Activated gamma-delta T cell treated with Interleukin-2 at 50 U/mL for 16 hours (primary cell): ENCODE measurements at regions not wholly inside any gene's neighbourhood (a gene's known extent, or its start where the extent isn't known, plus 50 kb on each side); places are given as distances from the start of the nearest gene placed in this dataset.

Experiments
- DNase-seq: peaks from one replicate; pipeline ENCODE4 v3.0.0-alpha.2; 2020

GRCh38 chr3:168495932-168496331, 400.2 kb upstream of the GOLIM4 start:
- no peak for DNase-seq

- DNase-seq, result no peak
Measured at GRCh38 chr3:168495270-168495669, 399.5 kb upstream of the GOLIM4 start.

DNA sequence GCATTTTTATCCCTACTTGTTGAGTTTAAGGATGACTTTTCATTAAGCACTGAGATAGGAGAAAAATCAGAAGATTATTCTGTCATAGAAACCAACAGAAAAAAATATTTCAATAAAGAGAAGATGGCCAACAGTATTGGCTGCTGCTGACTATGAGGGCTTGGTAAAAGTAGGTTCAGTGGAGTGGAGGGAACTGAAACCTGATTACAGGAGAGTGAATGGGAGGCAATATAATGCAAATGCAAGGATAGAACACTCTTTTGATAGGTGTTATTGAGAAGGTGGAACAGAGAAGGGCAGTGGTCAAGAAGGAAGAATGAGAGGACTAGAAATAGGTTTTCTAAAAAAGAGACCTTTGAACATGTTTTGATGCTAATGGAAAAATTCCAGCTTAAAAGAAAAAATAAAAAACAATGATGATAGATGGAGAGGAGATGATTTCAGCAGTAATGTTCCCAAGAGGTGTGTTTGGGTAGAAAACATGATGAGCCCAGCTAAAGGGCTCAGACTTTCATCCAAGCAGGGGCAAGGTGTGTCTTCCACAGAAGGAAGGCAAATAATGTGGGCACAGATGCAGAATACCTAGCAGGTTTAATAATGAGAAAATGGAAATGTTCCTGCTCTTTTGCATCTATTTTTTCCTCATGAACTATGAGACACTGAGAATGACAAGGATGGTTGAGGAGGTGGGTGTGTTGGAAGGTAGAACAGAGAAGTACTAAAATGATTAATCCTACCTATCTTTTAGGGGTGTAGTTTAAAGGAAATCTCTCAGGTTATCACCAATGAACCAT, 397.9 kb upstream of the GOLIM4 start:
- DNase-seq, result no peak

GRCh38 chr3:168490981-168491380, 395.3 kb upstream of the GOLIM4 start:
- no peak for DNase-seq

DNA sequence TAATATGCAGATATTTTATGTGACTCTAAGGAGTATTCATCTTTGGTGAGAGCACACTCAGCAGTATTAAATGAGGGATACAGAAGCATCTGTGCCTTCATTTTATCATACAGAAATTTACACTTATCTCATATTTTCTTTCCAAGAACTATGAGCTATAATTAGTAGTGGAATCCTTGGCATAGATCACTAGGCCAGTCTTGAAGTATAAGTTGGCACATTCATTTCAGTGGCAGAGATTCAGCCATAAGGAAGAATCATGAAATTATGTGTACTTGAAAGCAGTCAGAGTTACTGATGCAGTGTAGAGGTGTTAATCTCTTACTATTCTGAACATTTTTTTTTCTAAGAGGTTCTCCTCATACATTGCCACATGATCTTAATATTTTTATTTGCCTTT, 393.6 kb upstream of the GOLIM4 start:
- DNase-seq, result no peak

- DNase-seq, result no peak
Measured at GRCh38 chr3:168485936-168486335, 390.2 kb upstream of the GOLIM4 start.

DNA sequence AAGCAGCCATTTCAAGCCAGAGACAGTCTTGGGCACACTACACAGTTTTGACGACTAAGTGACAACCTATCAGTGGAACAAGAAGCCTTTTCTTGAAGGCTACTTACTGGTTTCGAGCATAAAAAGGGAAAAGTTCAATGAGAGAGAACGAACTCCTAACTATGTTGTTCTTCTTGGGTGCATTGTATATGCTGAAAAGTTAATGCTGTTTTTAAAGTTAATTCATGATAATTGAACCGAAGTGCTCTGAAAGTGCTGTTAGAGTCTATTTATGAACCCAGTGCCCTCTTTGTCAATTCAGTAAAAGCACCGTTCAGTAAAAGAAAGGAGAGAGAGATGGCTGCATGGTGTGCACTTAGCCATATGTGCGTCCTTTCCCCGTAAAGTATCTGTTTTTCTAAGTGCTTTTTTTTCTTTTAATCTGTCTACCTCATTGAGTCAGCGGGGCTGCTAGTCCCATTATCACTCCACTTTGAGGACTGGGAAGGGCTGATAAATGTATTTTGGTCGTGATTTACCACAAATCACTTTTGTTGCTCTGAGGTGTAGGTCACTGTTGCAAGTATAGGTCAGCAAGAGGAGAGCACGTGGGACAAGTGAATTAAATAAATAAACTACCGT, 380.7 kb upstream of the GOLIM4 start:
- no peak for DNase-seq

DNA sequence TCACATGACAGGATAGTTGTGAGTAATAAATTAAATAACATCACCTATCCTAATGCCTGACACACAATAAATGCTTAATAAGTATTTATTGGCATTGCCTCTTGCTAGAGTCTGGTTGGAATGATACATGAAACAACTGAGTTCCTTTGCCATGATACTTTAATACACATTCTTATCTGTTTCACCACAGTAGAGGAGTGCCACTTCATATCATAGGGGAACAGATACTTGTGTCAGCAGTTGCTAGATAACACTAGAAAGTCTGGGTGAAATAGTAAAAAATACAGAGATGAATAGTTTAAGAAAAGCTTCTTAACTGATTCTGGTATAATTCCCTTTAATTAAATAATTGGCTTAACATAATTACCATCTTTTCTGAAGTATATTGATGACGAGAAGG, 380.0 kb upstream of the GOLIM4 start:
- DNase-seq, result no peak

DNA sequence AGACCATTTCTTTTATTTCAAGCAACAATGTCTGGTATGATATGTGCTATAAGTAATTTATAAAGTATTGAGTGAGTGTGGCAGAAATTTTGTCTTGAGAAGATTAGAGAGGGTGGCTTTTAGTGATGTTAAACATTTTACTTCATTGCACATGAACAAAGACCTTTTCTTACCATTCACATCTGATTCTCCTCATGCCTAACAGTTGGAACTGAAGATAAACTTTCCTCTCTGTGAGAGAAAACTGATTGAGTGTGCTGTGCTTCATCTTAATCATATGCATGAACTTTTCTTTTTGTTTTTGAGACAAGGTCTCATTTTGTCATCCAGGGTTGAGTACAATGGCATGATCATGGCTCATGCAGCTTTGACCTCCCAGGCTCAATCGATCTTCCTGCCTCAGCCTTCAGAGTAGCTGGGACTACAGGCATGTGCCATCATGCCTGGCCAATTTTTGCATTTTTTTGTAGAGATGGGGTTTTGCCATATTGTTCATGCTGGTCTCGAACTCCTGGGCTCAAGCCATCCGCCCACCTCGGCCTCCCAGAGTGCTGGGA, 377.7 kb upstream of the GOLIM4 start:
- no peak for DNase-seq

- DNase-seq, result no peak
Measured at GRCh38 chr3:168472783-168473182, 377.1 kb upstream of the GOLIM4 start.

GRCh38 chr3:168470380-168470779, 374.7 kb upstream of the GOLIM4 start:
- no peak for DNase-seq

DNA sequence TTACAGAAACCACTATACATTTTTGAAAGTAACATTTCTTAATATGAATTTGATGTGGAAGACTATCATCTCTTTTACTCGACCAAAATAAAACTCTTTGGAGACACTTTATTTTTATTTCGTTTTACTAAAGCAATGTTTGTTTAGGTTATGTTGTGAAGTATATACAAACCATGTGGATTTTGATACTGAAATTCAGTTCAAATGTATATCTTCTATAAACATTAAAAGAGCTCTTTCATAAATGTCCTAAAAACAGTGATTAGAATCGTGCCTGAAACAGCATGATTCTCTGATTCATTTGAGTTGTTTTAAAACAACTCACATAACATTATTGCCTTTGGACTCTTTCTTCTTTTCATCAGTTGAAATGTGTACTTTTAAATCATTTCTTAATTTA, 373.7 kb upstream of the GOLIM4 start:
- DNase-seq, result no peak

DNA sequence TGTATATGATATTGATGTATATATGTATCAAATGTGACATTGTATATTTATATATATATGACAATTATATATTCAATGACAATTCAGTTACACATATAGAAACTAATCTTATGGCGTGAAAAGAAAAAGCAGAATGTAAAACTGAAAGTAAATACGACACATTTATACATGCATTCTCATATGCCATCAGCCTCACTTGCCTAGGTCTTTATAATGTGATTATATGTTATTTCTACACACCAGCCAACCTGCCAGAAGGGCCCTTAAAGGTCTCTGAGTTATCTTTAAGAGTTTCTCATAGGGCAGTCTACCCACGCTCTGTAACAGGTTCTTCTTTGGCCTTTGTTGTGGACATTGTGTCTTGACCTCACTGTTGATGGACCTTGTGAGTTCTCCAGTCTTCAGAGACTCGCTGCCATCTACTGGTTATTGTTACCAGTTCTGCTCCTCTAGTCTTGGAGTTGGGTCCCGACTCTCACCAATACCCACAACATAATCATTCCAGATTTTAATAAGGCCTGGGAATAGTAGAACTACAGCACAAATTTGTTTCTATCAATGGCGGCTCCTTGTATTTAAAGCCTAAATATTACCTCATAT, 371.5 kb upstream of the GOLIM4 start:
- no peak for DNase-seq

GRCh38 chr3:168461793-168462192, 366.1 kb upstream of the GOLIM4 start:
- no peak for DNase-seq

- DNase-seq, result no peak
Measured at GRCh38 chr3:168459226-168459784, 363.6 kb upstream of the GOLIM4 start.

GRCh38 chr3:168457954-168458539, 362.3 kb upstream of the GOLIM4 start:
- no peak for DNase-seq

DNA sequence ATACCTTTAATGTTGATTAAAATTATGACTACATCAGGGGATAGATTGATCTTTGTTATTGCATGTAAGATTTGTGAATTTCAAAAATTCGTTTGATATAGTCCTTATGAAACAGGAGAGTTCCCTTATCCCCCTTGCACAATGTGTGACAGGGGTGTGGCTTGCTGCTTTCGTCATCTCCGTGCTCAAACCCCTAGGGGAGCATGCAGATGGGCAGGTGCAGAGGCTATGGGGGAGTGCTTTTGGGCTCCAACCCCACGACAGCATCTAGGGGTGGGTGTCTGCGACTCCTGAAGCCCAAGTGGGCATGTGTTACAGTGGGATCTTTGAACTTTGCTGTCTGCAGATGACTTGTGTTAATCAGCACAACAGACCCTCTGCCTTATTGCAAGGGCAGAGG, 360.1 kb upstream of the GOLIM4 start:
- DNase-seq, result no peak

DNA sequence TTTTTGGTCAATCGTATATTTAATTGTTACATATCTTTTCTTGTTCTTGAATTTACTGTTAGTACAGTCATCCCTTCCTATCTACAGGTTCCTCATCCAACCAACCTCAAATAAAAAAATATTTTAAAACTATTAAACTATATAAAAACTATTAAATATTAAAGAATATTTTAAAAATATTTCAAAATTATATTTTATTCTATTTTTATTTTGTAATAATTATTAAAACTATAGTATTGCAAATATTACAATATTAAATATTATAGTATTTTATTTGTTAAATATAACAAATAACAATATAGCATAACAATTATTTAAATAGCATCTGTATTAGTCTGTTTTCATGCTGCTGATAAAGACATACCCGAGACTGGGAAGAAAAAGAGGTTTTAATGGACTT, 357.9 kb upstream of the GOLIM4 start:
- DNase-seq, result no peak

DNA sequence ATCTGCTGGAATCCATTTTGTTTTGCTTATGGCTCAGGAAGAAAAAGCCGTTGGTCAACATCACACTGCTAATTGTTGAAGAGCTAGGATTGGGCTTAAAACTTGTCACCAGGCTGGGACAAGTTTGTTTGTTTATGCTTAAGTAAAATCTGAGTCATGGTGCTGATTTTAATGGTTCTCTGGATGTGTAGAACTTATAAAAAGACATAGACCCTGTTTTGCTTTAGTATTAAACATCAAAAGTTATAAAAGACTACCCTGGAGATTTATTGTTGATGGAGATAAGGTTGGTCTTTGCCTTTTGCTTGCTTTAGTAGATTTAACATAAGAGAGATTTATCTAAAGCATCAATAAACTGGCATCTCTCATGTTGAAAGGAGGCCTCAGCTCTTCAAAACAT, 348.2 kb upstream of the GOLIM4 start:
- no peak for DNase-seq

DNA sequence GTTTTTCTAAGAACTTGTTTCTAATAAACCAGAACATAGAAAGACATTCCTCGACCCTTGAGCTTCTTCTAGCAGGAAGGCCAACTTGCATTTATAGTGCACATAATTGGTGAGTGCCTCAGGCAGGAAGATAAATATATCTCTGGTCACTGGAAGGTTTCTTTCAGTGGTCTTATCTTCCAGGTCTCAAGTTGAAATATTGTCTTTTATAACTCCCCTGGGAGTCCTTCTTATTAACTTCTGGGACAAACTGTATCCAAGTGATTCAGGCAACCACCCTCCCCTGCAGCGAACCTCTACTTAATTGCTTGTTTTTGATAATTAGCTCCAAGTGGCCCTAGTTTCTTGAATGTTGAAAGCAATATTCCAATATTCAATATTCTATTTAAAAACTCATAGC, 346.8 kb upstream of the GOLIM4 start:
- no peak for DNase-seq

DNA sequence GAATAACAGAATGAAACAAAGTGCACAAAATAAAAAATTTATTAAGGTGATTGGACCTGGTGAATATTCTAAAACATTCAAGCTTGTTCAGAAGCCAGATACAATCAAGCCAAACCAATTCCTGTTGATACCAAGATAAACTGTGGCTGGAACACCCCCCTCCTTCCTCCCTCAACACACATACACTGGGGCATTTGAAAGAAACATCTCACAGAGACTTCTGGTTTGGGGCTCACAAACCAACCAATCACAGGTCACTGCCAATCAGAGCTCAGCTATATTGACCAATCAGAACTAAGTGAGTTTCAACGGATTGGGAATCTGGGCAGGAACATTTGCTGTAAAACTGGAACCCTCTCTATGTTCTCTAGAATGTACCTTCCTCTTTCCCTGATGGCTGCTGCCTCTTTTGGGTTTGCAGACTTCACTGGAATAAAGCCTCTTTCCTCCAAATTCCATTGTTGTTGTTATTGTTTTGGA, 340.6 kb upstream of the GOLIM4 start:
- no peak for DNase-seq

GRCh38 chr3:168431491-168431890, 335.8 kb upstream of the GOLIM4 start:
- no peak for DNase-seq

DNA sequence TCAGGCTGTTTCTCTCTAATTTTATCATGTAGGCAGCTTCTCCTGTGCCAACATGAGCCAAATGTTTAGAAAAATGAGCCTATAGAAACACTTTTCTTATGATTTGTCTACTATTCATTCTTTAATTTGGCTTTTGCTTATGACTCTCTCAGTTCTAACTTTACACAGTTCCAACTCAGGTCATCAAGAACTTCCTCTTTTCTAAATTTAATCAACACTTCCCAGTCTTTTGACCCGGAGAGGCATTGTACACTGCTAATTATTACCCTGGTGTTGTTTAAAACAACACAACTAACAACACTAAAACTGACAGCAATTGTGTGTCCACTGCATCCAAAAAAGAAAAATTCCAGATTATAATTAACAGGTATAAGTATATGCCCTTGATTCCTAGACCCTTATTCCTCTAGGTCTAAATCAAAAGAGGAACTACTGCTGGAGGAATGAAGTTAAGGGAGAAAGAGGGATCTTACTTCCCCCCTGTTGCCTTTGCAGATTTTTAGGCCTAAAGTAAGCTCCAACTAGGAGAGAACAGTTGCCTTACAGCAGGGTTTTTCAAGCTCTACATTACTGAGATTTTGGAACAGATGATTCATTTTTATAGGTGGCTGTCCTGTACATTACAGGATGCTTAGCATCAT, 332.2 kb upstream of the GOLIM4 start:
- no peak for DNase-seq
